ENCODE measurements at regions not wholly inside any gene's neighbourhood (a gene's known extent, or its start where the extent isn't known, plus 50 kb on each side); places are given as distances from the start of the nearest gene placed in this dataset.
"Not testable (repeated sequence)": the region's sequence is repeated elsewhere in the genome, so short reads cannot be mapped to it uniquely, and the experiment has no call there.

DNA sequence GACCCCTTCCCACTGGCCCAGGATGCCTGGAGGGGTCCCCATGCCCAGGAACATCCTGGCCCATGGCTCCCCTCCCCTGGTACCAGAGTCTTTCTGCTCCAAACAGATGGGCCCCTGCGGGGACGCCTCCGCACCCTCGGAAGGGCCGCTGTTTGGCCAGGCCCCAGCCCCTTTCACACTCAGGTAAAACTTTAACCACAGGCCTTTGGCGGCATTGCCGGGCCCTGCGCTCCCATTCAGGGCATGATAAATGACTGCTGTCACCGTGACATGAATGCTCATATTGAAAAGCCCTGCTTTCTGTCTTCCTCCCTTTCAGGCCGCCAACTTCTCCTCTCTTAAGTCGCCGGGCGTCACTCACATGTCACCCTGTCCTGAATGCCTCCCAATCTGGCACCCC is 141.5 kb upstream of the TOP1 start:
- peaks cover 16% of the 10 kb centered on the region for H3K27me3 ChIP-seq (replicated peaks; ENCODE audit: insufficient read depth, low read depth, low read length, poor library complexity)
- H3K4me3 ChIP-seq (ENCODE audit: low read depth, low read length, poor library complexity, severe bottlenecking), result no peak overlapping the region
- no peak overlapping the region for H3K27ac ChIP-seq (ENCODE audit: low read depth, low read length, poor library complexity, severe bottlenecking)
- no peak for DNase-seq (ENCODE audit: low spot score)
- intact Hi-C loops (cut with micrococcal nuclease; ENCODE audit: unreplicated experiment), result no loop called here
- no peaks in the 10 kb centered on the region for H3K9me3 ChIP-seq (ENCODE audit: low read depth, low read length, poor library complexity, severe bottlenecking)
- no peaks in the 10 kb centered on the region for H3K36me3 ChIP-seq (ENCODE audit: insufficient read depth, low read length, poor library complexity, severe bottlenecking)
- H3K4me1 ChIP-seq (ENCODE audit: insufficient read depth, low read length, poor library complexity, severe bottlenecking), result no peaks in the 10 kb centered on the region
- no TSS peak for BruUV-seq (replicated peaks)
- ChIA-PET POLR2A (ENCODE audit: low non-redundant PET) (no interaction called here), CTCF (no interaction called here)
- no peak for TF ChIP-seq EZH2 (IDR thresholded peaks at IDR 0.05; ENCODE audit: borderline replicate concordance, low read depth, low read length, poor library complexity, severe bottlenecking)
- TF ChIP-seq, protein P1, sequence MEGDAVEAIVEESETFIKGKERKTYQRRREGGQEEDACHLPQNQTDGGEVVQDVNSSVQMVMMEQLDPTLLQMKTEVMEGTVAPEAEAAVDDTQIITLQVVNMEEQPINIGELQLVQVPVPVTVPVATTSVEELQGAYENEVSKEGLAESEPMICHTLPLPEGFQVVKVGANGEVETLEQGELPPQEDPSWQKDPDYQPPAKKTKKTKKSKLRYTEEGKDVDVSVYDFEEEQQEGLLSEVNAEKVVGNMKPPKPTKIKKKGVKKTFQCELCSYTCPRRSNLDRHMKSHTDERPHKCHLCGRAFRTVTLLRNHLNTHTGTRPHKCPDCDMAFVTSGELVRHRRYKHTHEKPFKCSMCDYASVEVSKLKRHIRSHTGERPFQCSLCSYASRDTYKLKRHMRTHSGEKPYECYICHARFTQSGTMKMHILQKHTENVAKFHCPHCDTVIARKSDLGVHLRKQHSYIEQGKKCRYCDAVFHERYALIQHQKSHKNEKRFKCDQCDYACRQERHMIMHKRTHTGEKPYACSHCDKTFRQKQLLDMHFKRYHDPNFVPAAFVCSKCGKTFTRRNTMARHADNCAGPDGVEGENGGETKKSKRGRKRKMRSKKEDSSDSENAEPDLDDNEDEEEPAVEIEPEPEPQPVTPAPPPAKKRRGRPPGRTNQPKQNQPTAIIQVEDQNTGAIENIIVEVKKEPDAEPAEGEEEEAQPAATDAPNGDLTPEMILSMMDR (conservative IDR thresholded peaks at IDR 0.05; ENCODE audit: low read depth, low read length), result no peak

DNA sequence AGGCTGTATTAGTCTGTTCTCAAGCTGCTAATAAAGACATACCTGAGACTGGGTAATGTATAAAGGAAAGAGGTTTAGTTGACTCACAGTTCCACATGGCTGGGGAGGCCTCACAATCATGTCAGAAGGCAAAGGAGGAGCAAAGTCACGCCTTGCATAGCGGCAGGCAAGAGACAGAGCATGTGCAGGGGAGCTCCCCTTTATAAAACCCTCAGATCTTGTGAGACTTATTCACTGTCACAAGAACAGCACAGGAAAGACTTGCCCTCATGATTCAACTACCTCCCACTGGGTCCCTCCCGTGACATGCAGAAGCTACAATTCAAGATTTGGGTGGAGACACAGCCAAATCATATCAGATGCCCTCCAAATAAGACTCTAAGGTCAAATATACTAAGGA is 139.4 kb upstream of the TOP1 start:
- H3K27ac ChIP-seq (ENCODE audit: low read depth, low read length, poor library complexity, severe bottlenecking); H3K4me1 ChIP-seq (ENCODE audit: insufficient read depth, low read length, poor library complexity, severe bottlenecking); POLR2A ChIA-PET (ENCODE audit: low non-redundant PET); H3K9me3 ChIP-seq (ENCODE audit: low read depth, low read length, poor library complexity, severe bottlenecking); H3K36me3 ChIP-seq (ENCODE audit: insufficient read depth, low read length, poor library complexity, severe bottlenecking); DNase-seq (ENCODE audit: low spot score); H3K4me3 ChIP-seq (ENCODE audit: low read depth, low read length, poor library complexity, severe bottlenecking); BruUV-seq (replicated peaks); intact Hi-C loops (cut with micrococcal nuclease; ENCODE audit: unreplicated experiment); CTCF ChIA-PET: not testable (repeated sequence)
- peaks cover 17% of the 10 kb centered on the region for H3K27me3 ChIP-seq (replicated peaks; ENCODE audit: insufficient read depth, low read depth, low read length, poor library complexity)

DNA sequence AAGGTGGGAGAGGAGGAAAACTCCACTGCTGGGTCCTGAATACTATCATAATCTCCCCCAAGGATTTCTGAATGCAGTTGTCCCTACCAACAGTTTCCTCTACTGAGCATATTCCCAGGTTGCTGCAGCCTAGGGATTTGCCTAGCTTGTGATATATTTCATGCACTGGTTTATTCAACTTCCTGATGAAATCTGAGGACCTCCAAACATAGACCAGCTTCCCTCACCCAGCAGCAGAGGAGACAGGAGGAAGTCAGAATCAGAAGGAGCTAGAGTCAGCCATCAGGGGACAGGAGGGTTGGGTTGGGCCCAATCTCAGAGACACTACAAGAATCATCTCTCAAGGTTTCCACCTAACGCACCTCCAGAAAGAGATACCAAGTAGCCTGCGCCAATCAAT is 138.4 kb upstream of the TOP1 start:
- no peaks in the 10 kb centered on the region for H3K4me1 ChIP-seq (ENCODE audit: insufficient read depth, low read length, poor library complexity, severe bottlenecking)
- POLR2A ChIA-PET (ENCODE audit: low non-redundant PET), result interaction anchor here (0.5 kb wide), 1 partner anchor 116 kb away, joined by 3 read pairs; no protein-coding TSS in a partner anchor
- no peak overlapping the region for H3K4me3 ChIP-seq (ENCODE audit: low read depth, low read length, poor library complexity, severe bottlenecking)
- CTCF ChIA-PET, result interaction anchor here (0.6 kb wide), 1 partner anchor 677 kb away, joined by 13 read pairs; no protein-coding TSS in a partner anchor
- H3K36me3 ChIP-seq (ENCODE audit: insufficient read depth, low read length, poor library complexity, severe bottlenecking), result no peaks in the 10 kb centered on the region
- H3K27ac ChIP-seq (ENCODE audit: low read depth, low read length, poor library complexity, severe bottlenecking), result no peak overlapping the region
- BruUV-seq (replicated peaks), result no TSS peak
- TF ChIP-seq, protein P1 (conservative IDR thresholded peaks at IDR 0.05; ENCODE audit: low read depth, low read length), result no peak
- TF ChIP-seq EZH2 (IDR thresholded peaks at IDR 0.05; ENCODE audit: borderline replicate concordance, low read depth, low read length, poor library complexity, severe bottlenecking), result no peak
- H3K9me3 ChIP-seq (ENCODE audit: low read depth, low read length, poor library complexity, severe bottlenecking), result no peaks in the 10 kb centered on the region
- no peak for DNase-seq (ENCODE audit: low spot score)
- H3K27me3 ChIP-seq (replicated peaks; ENCODE audit: insufficient read depth, low read depth, low read length, poor library complexity), result peaks cover 14% of the 10 kb centered on the region
- intact Hi-C loops (cut with micrococcal nuclease; ENCODE audit: unreplicated experiment), result no loop called here

DNA sequence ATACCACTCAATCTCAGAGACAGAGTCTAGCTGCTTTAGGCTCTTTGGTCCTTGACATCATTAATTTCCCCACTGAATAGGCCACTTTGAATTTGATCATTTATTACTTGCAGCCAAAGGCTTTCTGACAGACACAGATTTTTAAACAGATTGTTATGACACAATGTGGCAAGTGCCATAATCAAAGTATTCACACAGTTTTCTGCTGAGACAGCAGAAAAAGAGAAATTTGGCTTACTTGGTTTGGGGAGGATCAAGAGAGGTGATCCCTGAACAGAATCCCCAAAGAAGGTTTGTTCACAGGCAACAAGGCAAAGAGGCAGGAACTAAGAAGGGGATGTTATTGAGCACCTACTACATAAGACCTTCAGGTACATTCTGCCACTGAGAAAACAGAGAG is 138.0 kb upstream of the TOP1 start:
- POLR2A ChIA-PET (ENCODE audit: low non-redundant PET), result interaction anchor here (0.5 kb wide), 1 partner anchor 116 kb away, joined by 3 read pairs; no protein-coding TSS in a partner anchor
- Histone ChIP-seq H3K4me1 (ENCODE audit: insufficient read depth, low read length, poor library complexity, severe bottlenecking) (no peaks in the 10 kb centered on the region), H3K27ac (ENCODE audit: low read depth, low read length, poor library complexity, severe bottlenecking) (no peak overlapping the region), H3K36me3 (ENCODE audit: insufficient read depth, low read length, poor library complexity, severe bottlenecking) (no peaks in the 10 kb centered on the region), H3K9me3 (ENCODE audit: low read depth, low read length, poor library complexity, severe bottlenecking) (no peaks in the 10 kb centered on the region), H3K4me3 (ENCODE audit: low read depth, low read length, poor library complexity, severe bottlenecking) (no peak overlapping the region), H3K27me3 (replicated peaks; ENCODE audit: insufficient read depth, low read depth, low read length, poor library complexity) (peaks cover 14% of the 10 kb centered on the region)
- CTCF ChIA-PET, result interaction anchor here (0.6 kb wide), 1 partner anchor 677 kb away, joined by 13 read pairs; no protein-coding TSS in a partner anchor
- intact Hi-C loops (cut with micrococcal nuclease; ENCODE audit: unreplicated experiment), result no loop called here
- no TSS peak for BruUV-seq (replicated peaks)
- TF ChIP-seq, protein P1 (conservative IDR thresholded peaks at IDR 0.05; ENCODE audit: low read depth, low read length), result no peak
- TF ChIP-seq EZH2 (IDR thresholded peaks at IDR 0.05; ENCODE audit: borderline replicate concordance, low read depth, low read length, poor library complexity, severe bottlenecking), result no peak
- DNase-seq (ENCODE audit: low spot score), result no peak

All from A673 (cell line).